Muscle layer of colon (tissue), 2 donors: ENCODE measurements at regions not wholly inside any gene's neighbourhood (a gene's known extent, or its start where the extent isn't known, plus 50 kb on each side); places are given as distances from the start of the nearest gene placed in this dataset.
"Not testable (repeated sequence)": the region's sequence is repeated elsewhere in the genome, so short reads cannot be mapped to it uniquely, and the experiment has no call there.

ENCODE experiments used
- H3K27ac ChIP-seq: one replicate; pipeline ENCODE4 v1.7.0; 2013; ENCODE audit warnings: low read depth, mild to moderate bottlenecking, low read length, moderate library complexity
- H3K27me3 ChIP-seq, 2 donors: one replicate each; pipeline ENCODE4 v1.7.0; 2013; ENCODE audit warnings: low read length in 2 of 2, mild to moderate bottlenecking in 2 of 2; ENCODE audit not compliant: insufficient read depth in 2 of 2, control insufficient read depth in 1 of 2
- H3K36me3 ChIP-seq: one replicate; pipeline ENCODE4 v1.7.0; 2013; ENCODE audit warnings: mild to moderate bottlenecking, low read length; ENCODE audit not compliant: insufficient read depth
- H3K4me1 ChIP-seq: one replicate; pipeline ENCODE4 v1.7.0; 2013; ENCODE audit warnings: mild to moderate bottlenecking, low read length; ENCODE audit not compliant: insufficient read depth
- H3K4me3 ChIP-seq, 2 donors: one replicate each; pipeline ENCODE4 v1.7.0; 2013; ENCODE audit warnings: low read length in 2 of 2, low read depth in 1 of 2, mild to moderate bottlenecking in 1 of 2, moderate library complexity in 1 of 2
- H3K9ac ChIP-seq: one replicate; pipeline ENCODE4 v1.7.0; 2013; ENCODE audit warnings: low read length
- H3K9me3 ChIP-seq: one replicate; pipeline ENCODE4 v1.7.0; 2013; ENCODE audit warnings: mild to moderate bottlenecking, low read length
- donor health status: abdominal sarcoma.
- donor health status: Adenocarcinoma of cecum.

DNA sequence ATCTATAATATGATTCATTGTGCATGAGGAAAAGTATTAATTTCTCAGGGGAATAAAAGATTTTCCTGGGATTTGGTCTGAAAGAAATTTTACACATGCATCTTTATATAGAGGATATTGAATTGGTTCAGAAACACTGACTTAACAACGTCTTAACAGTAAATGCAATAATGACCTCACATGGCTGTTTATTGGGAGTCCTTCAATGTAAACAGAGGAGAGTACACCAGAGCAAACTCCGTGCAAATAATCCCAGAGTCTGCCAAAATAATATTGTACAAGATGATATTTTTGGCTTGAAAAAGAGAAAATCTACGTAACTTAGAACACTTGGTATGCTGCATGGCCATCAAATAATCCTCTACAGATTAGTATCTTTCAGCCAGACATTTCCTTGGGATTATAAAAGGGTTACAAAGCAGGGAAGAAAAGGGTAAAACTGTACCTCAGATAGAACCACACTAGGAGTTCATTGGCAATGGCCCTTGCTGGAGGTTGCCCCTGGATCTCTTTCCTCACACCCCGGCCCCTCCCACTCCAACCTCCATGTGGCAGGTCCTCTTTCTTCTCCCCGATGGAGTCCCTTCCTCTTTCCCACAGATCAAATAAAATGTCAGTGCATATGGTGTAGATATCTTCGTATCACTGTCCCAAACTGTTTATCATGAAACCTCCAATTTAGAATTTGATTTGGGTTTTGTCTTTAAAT lies 196.4 kb downstream of the EVX1 start:
- H3K4me1 ChIP-seq, result no peaks in the 10 kb centered on the region
- no peak overlapping the region for H3K4me3 ChIP-seq
- H3K9me3 ChIP-seq, result no peaks in the 10 kb centered on the region
- no peak overlapping the region for H3K9ac ChIP-seq
- H3K27me3 ChIP-seq, result no peaks in the 10 kb centered on the region
- H3K27ac ChIP-seq, result no peak overlapping the region
- no peaks in the 10 kb centered on the region for H3K36me3 ChIP-seq

DNA sequence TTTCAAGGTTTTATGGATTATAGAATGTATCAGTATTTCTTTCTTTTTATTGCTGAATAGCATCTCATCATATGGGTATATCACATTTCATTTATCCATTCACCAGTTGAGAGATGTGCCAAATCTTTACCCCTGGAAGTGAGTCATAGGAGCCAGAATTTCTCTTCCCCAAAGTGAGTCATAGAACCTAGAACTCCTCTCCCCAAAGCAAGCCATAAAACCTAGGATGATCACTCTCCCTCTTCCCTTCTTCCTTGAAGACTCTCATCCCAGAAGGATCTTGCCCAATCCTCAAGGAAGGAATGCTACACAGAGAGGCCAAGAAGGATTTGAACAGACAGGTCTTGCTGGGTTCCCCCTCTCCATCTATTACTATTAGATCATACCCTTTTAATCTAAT lies 199.9 kb downstream of the EVX1 start:
- H3K9ac ChIP-seq, result no peak overlapping the region
- H3K9me3 ChIP-seq, result no peaks in the 10 kb centered on the region
- H3K4me1 ChIP-seq, result no peaks in the 10 kb centered on the region
- H3K27me3 ChIP-seq, result no peaks in the 10 kb centered on the region
- no peaks in the 10 kb centered on the region for H3K36me3 ChIP-seq
- H3K4me3 ChIP-seq, result no peak overlapping the region
- H3K27ac ChIP-seq, result no peak overlapping the region

DNA sequence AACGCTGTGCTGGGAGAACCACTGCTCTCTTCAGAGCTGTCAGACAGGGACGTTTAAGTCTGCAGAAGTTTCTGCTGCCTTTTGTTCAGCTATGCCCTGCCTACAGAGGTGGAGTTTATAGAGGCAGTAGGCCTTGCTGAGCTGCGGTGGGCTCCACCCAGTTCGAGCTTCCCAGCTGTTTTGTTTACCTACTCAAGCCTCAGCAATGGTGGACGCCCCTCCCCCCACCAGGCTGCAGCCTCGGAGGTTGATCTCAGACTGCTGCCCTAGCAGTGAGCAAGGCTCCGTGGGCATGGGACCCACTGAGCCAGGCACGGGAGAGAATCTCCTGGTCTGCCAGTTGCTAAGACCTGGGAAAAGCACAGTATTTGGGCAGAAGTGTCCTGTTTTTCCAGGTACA lies 206.4 kb downstream of the EVX1 start:
- not testable (repeated sequence) for H3K4me1 ChIP-seq, H3K9ac ChIP-seq, H3K36me3 ChIP-seq, H3K4me3 ChIP-seq, H3K9me3 ChIP-seq, H3K27ac ChIP-seq, H3K27me3 ChIP-seq

DNA sequence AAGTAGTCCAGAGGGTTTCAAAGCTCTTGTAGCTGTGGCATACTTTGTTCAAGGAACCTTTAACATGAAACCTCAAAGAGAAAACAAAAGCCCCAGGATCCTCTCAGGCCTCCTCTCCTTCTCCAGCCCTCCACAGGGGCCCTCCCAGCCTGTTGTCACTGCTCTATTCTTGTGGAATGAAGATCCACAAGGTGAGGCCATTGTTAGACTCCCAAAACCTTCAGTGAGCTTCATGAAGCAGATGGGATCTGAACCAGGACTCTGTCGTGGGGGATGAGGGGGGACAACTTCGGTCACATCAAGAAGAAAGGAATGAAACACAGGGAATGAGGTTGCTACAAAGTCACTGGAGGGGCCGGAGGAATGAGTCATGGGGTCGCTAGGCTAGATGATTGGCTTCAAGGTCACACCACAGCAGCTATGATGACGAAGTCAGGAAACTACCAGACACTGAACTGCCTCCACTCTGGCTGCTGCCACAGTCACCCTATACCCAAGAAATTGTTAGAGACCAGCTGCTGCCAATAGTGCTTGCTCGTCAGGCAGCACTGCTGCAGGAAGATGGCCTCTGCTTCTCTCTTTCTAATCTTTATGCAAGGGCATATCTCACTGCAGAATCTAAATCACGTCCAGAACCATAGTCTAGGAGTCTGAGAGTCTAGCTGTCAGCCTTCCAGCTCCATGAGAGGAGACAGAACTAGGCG lies 208.8 kb downstream of the HIBADH start:
- no peak overlapping the region for H3K4me3 ChIP-seq
- H3K9ac ChIP-seq, result no peak overlapping the region
- H3K36me3 ChIP-seq, result no peaks in the 10 kb centered on the region
- no peaks in the 10 kb centered on the region for H3K9me3 ChIP-seq
- H3K27ac ChIP-seq, result no peak overlapping the region
- no peaks in the 10 kb centered on the region for H3K4me1 ChIP-seq
- peaks cover 0 to 5% of the 10 kb centered on the region in 2 donors for H3K27me3 ChIP-seq

DNA sequence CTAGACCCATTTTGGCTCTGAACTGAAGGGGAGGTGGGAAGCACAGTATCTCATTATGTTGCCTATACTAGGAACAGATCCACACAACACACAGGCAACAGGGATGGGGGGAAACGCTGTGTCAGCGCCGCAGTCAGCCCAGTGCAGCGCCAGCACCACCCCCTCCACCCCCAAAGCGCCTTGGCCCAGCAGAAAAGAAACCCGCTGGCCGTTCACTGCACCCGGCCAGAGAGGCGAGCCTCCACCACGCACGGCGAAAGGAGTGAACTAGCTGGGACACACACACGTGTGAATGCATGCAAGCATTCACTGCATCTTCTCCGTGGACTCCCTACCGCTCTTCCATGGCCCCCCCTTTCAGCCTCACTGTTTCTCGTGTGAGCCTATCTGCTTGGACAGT lies 205.6 kb downstream of the HIBADH start:
- not testable (repeated sequence) for H3K27ac ChIP-seq, H3K9ac ChIP-seq, H3K36me3 ChIP-seq, H3K27me3 ChIP-seq, H3K4me3 ChIP-seq, H3K9me3 ChIP-seq, H3K4me1 ChIP-seq

DNA sequence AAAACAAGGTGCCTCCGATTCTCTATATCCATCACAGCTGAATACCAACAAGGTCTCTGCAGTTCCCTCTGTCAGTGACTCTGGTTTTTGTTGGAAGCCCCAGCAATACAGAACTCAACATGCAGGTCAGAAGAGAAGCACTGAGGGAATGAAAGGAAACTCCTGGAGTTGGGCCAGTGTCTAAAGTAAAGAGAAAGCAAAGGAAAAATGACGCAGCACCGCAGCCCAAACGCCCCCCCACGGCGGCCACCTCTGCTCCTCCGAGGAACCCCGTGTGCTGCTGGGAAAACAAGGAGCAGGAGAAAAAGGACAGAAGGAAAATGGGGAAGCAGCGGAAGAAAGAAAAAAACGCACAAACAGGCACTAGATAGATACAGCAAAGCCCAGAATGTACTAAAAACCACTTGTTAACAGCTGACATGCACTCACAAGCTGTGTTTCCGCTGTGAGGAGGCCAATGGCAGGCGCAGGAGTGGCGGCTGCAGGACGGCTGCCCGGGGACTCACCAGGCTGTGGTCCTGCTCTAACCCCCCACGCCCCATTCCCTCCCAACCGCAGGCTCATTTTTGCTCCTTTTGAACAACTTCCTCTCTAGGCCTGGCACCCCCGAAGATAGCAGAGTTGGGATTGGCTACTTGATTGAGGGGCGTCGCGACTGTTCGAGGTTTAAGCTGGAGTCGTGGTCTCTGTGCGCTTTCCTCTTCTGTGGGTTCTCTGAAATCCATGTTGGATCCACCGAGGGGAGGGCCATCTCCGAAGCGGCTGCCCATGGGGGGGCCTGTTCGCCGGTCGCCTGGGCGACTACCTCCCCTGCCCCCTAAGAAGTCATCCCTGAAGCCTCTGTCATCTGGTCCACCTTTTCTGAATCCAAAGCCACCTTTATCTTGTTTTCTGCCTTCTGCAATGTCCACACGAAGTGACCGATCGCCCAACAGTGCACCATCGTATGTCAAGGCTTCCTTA lies 204.8 kb downstream of the HIBADH start:
- not testable (repeated sequence) for H3K9ac ChIP-seq, H3K4me3 ChIP-seq, H3K27me3 ChIP-seq, H3K9me3 ChIP-seq, H3K27ac ChIP-seq, H3K36me3 ChIP-seq, H3K4me1 ChIP-seq

DNA sequence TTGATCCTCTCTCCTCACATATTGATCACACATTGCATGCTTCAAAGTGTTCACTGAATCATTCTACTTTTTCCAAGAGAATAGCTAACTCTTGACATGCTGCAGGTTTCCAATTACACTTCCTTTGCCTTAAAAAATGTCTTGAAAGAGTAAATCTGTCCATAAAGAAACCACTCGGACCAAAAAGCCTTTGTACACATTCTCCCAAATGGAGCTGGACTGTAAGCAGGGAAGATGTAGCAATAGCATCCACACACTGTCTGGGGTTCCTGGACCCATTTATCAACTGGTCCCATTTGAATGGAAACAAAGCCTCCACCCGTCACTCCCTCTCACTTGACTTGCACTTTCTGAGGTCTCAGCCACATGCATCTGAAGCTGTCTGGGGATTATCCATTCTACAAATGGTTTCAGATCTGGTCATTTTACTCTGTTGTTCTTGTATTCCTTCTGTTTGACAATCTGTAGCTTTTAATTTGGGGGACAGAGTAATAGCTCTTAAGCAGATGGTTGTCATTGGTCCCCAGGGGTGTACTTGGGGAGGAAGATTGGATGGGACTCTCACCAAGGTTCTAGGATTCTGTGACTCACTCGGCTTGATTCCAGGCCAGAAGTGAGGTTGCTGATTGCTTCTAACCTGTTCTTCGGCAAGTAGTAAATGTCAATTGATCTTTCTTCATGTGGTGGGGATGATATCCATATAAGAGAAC lies 203.5 kb downstream of the HIBADH start:
- H3K9me3 ChIP-seq, result no peaks in the 10 kb centered on the region
- H3K4me3 ChIP-seq, result no peak overlapping the region
- H3K27me3 ChIP-seq, result no peaks in the 10 kb centered on the region
- H3K4me1 ChIP-seq, result peaks cover 5% of the 10 kb centered on the region
- H3K36me3 ChIP-seq, result no peaks in the 10 kb centered on the region
- H3K9ac ChIP-seq, result no peak overlapping the region
- no peak overlapping the region for H3K27ac ChIP-seq

DNA sequence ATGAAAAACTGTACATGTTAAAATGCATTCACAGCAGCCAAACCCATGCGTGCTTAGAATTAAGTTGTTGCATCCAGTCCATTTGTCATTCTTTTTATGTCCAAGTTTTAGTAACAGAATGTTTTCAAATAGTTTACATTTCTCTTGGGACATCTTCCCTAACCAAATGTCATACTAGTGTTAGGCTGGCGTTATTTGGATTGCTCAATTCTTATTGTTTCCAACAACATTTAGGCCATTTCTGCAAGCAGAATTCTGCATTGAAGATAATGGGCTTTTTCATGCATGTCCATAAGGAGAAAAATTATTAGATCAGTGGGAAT lies 203.0 kb downstream of the HIBADH start:
- no peak overlapping the region for H3K27ac ChIP-seq
- H3K4me1 ChIP-seq, result peaks cover 5% of the 10 kb centered on the region
- H3K27me3 ChIP-seq, result no peaks in the 10 kb centered on the region
- H3K36me3 ChIP-seq, result no peaks in the 10 kb centered on the region
- H3K9ac ChIP-seq, result no peak overlapping the region
- no peak overlapping the region for H3K4me3 ChIP-seq
- no peaks in the 10 kb centered on the region for H3K9me3 ChIP-seq

DNA sequence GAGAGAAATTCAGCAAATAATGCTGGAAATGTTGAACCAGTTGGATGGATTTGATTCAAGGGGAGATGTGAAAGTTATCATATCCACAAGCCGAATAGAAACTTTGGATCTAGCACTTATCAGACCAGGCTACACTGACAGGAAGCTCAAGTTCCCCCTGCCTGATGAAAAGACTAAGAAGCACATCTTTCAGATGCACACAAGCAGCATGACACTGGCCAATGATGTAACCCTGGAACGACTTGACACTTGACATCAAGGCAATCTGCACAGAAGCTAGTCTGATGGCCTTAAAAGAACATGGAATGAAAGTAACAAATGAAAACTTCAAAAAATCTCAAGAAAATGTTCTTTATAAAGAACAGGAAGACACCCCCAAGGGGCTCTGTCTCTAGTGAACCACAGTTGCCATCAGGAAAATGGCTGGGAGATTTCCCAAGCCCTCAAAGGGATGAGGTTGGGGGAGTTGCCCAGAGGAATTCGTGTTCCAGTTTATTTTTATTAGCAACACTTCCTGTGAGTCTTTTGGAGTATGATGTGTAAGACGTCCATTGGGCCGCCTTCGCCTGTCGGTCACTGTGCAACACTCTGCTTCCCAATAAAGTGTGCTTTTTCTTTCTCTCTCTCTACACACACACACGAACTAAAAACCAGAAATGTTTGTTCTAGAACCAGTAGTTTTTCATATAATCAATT lies 200.0 kb downstream of the HIBADH start:
- no peak overlapping the region for H3K9ac ChIP-seq

DNA sequence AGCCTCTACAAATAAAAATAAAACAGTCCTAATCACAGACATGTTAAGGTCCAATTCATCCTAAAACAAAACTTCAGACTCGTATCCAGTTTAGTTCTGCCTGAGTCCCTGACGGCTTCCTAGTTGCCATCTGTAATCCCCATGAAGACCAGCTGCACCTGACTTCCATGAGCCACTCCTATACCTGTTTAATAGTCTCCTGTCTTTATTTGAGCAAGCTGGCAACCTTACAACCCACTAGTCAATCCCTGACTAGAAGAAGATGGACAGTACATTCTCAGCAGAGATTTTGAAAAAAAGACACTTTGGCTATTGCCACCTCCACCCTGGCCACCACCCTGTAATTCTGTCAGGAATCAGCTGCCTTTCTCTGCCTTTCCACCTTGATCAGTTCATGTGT lies 197.7 kb downstream of the HIBADH start:
- Histone ChIP-seq H3K9me3 (no peaks in the 10 kb centered on the region), H3K9ac (no peak overlapping the region), H3K36me3 (no peaks in the 10 kb centered on the region), H3K27me3 (no peaks in the 10 kb centered on the region), H3K4me3 (no peak overlapping the region), H3K4me1 (peaks cover 5% of the 10 kb centered on the region), H3K27ac (no peak overlapping the region)

More for the DNA sequence above, 200.0 kb downstream of the HIBADH start:
- Histone ChIP-seq H3K9me3 (no peaks in the 10 kb centered on the region), H3K27me3 (no peaks in the 10 kb centered on the region), H3K4me1 (peaks cover 5% of the 10 kb centered on the region), H3K36me3 (no peaks in the 10 kb centered on the region), H3K27ac (no peak overlapping the region), H3K4me3 (no peak overlapping the region)

DNA sequence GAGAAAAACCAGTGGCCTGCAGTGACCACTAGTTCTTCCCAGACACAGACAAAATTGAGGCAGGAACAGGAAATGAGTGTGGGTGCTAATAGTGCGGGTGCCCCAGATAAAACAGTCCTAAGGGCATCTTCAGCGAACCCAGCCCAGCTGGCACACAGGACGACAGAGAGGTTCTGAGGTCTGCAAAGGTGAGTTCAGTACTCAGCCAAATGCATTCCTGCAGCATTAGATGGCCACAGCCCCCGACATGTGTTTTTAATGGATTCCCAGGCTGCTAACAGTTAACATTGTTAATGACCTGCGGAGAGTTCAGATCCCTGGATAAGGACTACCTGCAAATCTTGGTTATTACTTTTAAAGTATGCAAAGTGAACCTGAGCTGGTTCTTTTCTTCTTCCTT lies 196.0 kb downstream of the HIBADH start:
- no peaks in the 10 kb centered on the region for H3K9me3 ChIP-seq
- peaks cover 5% of the 10 kb centered on the region for H3K4me1 ChIP-seq
- H3K27ac ChIP-seq, result no peak overlapping the region
- H3K36me3 ChIP-seq, result no peaks in the 10 kb centered on the region
- H3K9ac ChIP-seq, result no peak overlapping the region
- H3K4me3 ChIP-seq, result no peak overlapping the region
- no peaks in the 10 kb centered on the region for H3K27me3 ChIP-seq
